Caco-2 (cell line): ENCODE measurements at regions not wholly inside any gene's neighbourhood (a gene's known extent, or its start where the extent isn't known, plus 50 kb on each side); places are given as distances from the start of the nearest gene placed in this dataset.

ENCODE experiments used
- BruUV-seq: library from RNA; stranded (reverse); fragments of 400-500 nt; replicated peaks from 2 replicates; lab custom pipeline; 2021; lab: Mats Ljungman, UMichigan
- CTCF ChIA-PET: fragments of 300-600 bp; sonication (Branson Sonifier 250); formaldehyde crosslinking; loops from one replicate; lab custom pipeline; 2022; ENCODE audit warnings: antibody characterized with exemption; lab: Charles Lee
- POLR2A ChIA-PET: fragments of 300-600 bp; sonication (Branson Sonifier 250); formaldehyde crosslinking; loops from one replicate; lab custom pipeline; 2022; ENCODE audit warnings: antibody characterized with exemption; lab: Charles Lee
- DNase-seq, 2 experiments: peaks; one replicate each; pipeline versions ENCODE4 v3.0.0 to v3.0.0-alpha.2; 2020 to 2022
- H3K27me3 ChIP-seq: replicated peaks from 2 replicates; pipeline ENCODE4 v1.6.0; 2011; ENCODE audit warnings: low read length; ENCODE audit not compliant: control insufficient read depth, insufficient read depth
- H3K36me3 ChIP-seq: 2 replicates; pipeline ENCODE4 v1.5.1; 2011; ENCODE audit warnings: low read length; ENCODE audit not compliant: control insufficient read depth, insufficient read depth
- H3K4me1 ChIP-seq: fragments of 250-450 bp; sonication (Bioruptor Pico); 2 replicates; pipeline ENCODE4 v1.5.1; 2020; ENCODE audit warnings: mild to moderate bottlenecking
- H3K4me3 ChIP-seq: 2 replicates; pipeline ENCODE4 v1.5.1; 2011; ENCODE audit warnings: low read depth, mild to moderate bottlenecking, control low read depth, low read length
- H3K9me3 ChIP-seq: fragments of 250-450 bp; sonication (Bioruptor Pico); 2 replicates; pipeline ENCODE4 v1.5.1; 2020; ENCODE audit warnings: mild to moderate bottlenecking, moderate library complexity
- H3K27ac Mint-ChIP-seq: one replicate; pipeline ENCODE4 v1.8.0; 2022; ENCODE audit warnings: mixed read lengths; ENCODE audit not compliant: unreplicated experiment
- H3K27me3 Mint-ChIP-seq: one replicate; pipeline ENCODE4 v1.8.0; 2022; ENCODE audit warnings: mixed read lengths; ENCODE audit not compliant: insufficient read depth, unreplicated experiment
- H3K36me3 Mint-ChIP-seq: one replicate; pipeline ENCODE4 v1.8.0; 2022; ENCODE audit warnings: mild to moderate bottlenecking, mixed read lengths; ENCODE audit not compliant: insufficient read depth, unreplicated experiment
- H3K4me1 Mint-ChIP-seq: one replicate; pipeline ENCODE4 v1.8.0; 2022; ENCODE audit warnings: low read depth, mixed read lengths; ENCODE audit not compliant: unreplicated experiment
- H3K4me3 Mint-ChIP-seq: one replicate; pipeline ENCODE4 v1.8.0; 2022; ENCODE audit warnings: mild to moderate bottlenecking, moderate library complexity, mixed read lengths; ENCODE audit not compliant: unreplicated experiment
- H3K9me3 Mint-ChIP-seq: one replicate; pipeline ENCODE4 v1.8.0; 2022; ENCODE audit warnings: mixed read lengths; ENCODE audit not compliant: unreplicated experiment
- intact Hi-C: fragments of 100-400 bp; cut with micrococcal nuclease; formaldehyde crosslinking; loops from one replicate; pipeline ENCODE4 v1.10.0; 2022; ENCODE audit not compliant: unreplicated experiment
- TF ChIP-seq, protein P1 (sequence below), 2 experiments: fragments of 200-600 bp in 1 of 2; IDR thresholded peaks; 1 replicate in 1 of 2; 2 replicates in 1 of 2; pipeline versions ENCODE4 v1.5.1 to v1.8.0; 2011 to 2022; ENCODE audit warnings: antibody characterized with exemption in 1 of 2, control low read depth in 1 of 2, inconsistent platforms in 1 of 2, low read depth in 1 of 2, low read length in 1 of 2, mild to moderate bottlenecking in 1 of 2, moderate library complexity in 1 of 2; ENCODE audit not compliant: insufficient read depth in 1 of 2, severe bottlenecking in 1 of 2, unreplicated experiment in 1 of 2

DNA sequence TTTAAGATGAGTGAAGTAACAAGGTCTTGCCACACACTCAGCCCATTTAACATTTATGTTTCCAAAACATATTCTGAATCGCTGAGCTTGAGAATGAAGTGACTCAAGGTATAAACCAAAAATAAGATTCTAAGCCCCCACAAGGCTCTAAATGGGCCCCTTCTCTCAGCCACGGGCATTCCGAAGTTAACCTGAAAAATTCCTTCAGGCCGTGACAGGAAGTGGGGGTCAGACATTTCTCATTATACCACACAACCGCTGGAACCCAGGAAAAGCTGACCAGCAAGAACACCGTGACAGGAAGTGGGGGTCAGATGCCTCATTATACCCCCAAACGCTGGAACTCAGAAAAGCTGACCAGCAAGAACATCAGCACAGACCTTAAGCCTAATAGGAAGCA is 247.9 kb downstream of the ERMARD start:
- POLR2A ChIA-PET = no interaction called here
- Mint-ChIP-seq H3K27me3 (no peaks in the 10 kb centered on the region), H3K4me3 (no peak overlapping the region), H3K9me3 (peaks cover 23% of the 10 kb centered on the region), H3K27ac (no peak overlapping the region), H3K36me3 (no peaks in the 10 kb centered on the region), H3K4me1 (no peaks in the 10 kb centered on the region)
- no peak for DNase-seq
- TF ChIP-seq, protein P1, sequence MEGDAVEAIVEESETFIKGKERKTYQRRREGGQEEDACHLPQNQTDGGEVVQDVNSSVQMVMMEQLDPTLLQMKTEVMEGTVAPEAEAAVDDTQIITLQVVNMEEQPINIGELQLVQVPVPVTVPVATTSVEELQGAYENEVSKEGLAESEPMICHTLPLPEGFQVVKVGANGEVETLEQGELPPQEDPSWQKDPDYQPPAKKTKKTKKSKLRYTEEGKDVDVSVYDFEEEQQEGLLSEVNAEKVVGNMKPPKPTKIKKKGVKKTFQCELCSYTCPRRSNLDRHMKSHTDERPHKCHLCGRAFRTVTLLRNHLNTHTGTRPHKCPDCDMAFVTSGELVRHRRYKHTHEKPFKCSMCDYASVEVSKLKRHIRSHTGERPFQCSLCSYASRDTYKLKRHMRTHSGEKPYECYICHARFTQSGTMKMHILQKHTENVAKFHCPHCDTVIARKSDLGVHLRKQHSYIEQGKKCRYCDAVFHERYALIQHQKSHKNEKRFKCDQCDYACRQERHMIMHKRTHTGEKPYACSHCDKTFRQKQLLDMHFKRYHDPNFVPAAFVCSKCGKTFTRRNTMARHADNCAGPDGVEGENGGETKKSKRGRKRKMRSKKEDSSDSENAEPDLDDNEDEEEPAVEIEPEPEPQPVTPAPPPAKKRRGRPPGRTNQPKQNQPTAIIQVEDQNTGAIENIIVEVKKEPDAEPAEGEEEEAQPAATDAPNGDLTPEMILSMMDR (IDR thresholded peaks at IDR 0.05; ENCODE audit: insufficient read depth in 1 of 2, low read depth in 1 of 2, low read length in 1 of 2, severe bottlenecking in 1 of 2, unreplicated experiment in 1 of 2) = no peak
- no peaks in the 10 kb centered on the region; the same call in 1 of the 2 replicates for H3K36me3 ChIP-seq
- no TSS peak for BruUV-seq
- CTCF ChIA-PET = no interaction called here
- intact Hi-C loops = no loop called here
- no peak overlapping the region for H3K4me3 ChIP-seq
- H3K4me1 ChIP-seq = no peaks in the 10 kb centered on the region
- peaks cover 33% of the 10 kb centered on the region for H3K9me3 ChIP-seq
- H3K27me3 ChIP-seq = no peaks in the 10 kb centered on the region

DNA sequence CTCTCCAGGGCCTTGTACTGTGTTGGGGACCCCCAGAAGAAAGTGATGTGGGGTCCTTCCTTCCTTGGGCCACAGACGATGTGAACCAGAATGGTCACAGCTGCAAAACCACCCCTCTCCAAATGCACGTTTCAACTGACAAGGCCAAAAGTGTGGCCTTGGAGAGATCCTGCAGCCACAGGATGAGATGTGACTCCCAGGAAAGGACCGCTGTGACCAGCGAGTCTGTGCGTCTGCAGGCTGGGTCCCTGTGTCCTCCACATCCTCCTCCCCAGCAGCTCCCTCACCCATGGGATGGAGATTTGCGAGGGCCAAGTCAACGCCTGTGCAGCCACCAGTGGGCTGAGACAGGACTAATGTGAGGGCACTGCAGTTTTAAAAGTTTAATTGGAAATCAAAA is 247.0 kb downstream of the ERMARD start:
- H3K4me1 Mint-ChIP-seq = no peaks in the 10 kb centered on the region
- H3K4me3 Mint-ChIP-seq = no peak overlapping the region
- POLR2A ChIA-PET = interaction anchor here (0.6 kb wide), 1 partner anchor 541 kb away, joined by 9 read pairs; no protein-coding TSS in a partner anchor
- intact Hi-C loops = no loop called here
- CTCF ChIA-PET = no interaction called here
- no TSS peak for BruUV-seq
- DNase-seq = no peak
- TF ChIP-seq, protein P1 (IDR thresholded peaks at IDR 0.05; ENCODE audit: insufficient read depth in 1 of 2, low read depth in 1 of 2, low read length in 1 of 2, severe bottlenecking in 1 of 2, unreplicated experiment in 1 of 2) = no peak
- H3K36me3 Mint-ChIP-seq = no peaks in the 10 kb centered on the region
- no peak overlapping the region for H3K27ac Mint-ChIP-seq
- H3K36me3 ChIP-seq = no peaks in the 10 kb centered on the region; the same call in 1 of the 2 replicates
- peaks cover 25% of the 10 kb centered on the region; the same call in 1 of the 2 replicates for H3K9me3 ChIP-seq
- no peaks in the 10 kb centered on the region for H3K27me3 ChIP-seq
- H3K27me3 Mint-ChIP-seq = no peaks in the 10 kb centered on the region
- no peak overlapping the region for H3K4me3 ChIP-seq
- no peaks in the 10 kb centered on the region for H3K4me1 ChIP-seq
- H3K9me3 Mint-ChIP-seq = peaks cover 23% of the 10 kb centered on the region

DNA sequence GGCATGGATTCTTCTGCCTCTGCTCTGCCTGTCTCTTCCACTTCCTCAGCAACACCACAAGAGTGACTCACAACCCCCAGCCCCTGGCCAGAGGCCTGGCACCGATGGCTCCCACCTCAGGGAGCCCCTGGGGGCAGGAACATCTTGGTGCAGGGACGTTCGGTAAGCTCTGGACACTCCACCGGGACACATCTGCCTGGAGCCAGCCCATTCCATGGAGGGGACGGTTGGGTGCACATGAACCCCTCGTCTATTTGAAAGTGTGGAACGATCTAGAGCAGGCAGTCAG is 246.5 kb downstream of the ERMARD start:
- ChIA-PET POLR2A (interaction anchor here (0.6 kb wide), 1 partner anchor 542 kb away, joined by 9 read pairs; no protein-coding TSS in a partner anchor), CTCF (no interaction called here)
- BruUV-seq = no TSS peak
- Mint-ChIP-seq H3K27ac (no peak overlapping the region), H3K4me3 (no peak overlapping the region), H3K27me3 (no peaks in the 10 kb centered on the region), H3K36me3 (no peaks in the 10 kb centered on the region), H3K4me1 (no peaks in the 10 kb centered on the region), H3K9me3 (peaks cover 18% of the 10 kb centered on the region)
- Histone ChIP-seq H3K4me1 (no peaks in the 10 kb centered on the region), H3K9me3 (peaks cover 19% of the 10 kb centered on the region; the same call in 1 of the 2 replicates), H3K27me3 (no peaks in the 10 kb centered on the region), H3K4me3 (no peak overlapping the region), H3K36me3 (no peaks in the 10 kb centered on the region; the same call in 1 of the 2 replicates)
- intact Hi-C loops = no loop called here
- TF ChIP-seq, protein P1 (IDR thresholded peaks at IDR 0.05; ENCODE audit: insufficient read depth in 1 of 2, low read depth in 1 of 2, low read length in 1 of 2, severe bottlenecking in 1 of 2, unreplicated experiment in 1 of 2) = no peak
- DNase-seq = no peak
